GM23338 (cell line): ENCODE measurements at regions not wholly inside any gene's neighbourhood (a gene's known extent, or its start where the extent isn't known, plus 50 kb on each side); places are given as distances from the start of the nearest gene placed in this dataset.

ENCODE experiments used
- ATAC-seq: fragments of 200-7000 bp; cut with Tn5 transposase; 3 replicates; pipeline ENCODE4 v1.9.1; 2020
- DNase-seq: peaks from one replicate; pipeline ENCODE4 v3.0.0-alpha.2; 2015; ENCODE audit warnings: low spot score
- H2AFZ ChIP-seq: fragments of 200-600 bp; sonication (generic); 2 replicates; pipeline ENCODE4 v1.8.0; 2016; ENCODE audit warnings: antibody characterized with exemption, mild to moderate bottlenecking, moderate library complexity
- H3F3A ChIP-seq: fragments of 200-600 bp; sonication (generic); replicated peaks from 2 replicates; pipeline ENCODE4 v1.8.0; 2017; ENCODE audit warnings: antibody characterized with exemption, mixed run types, low read depth
- H3K27ac ChIP-seq: fragments of 200-600 bp; sonication (generic); 2 replicates; pipeline ENCODE4 v1.6.1; 2016; ENCODE audit warnings: low read depth
- H3K27me3 ChIP-seq: fragments of 200-600 bp; sonication (generic); 2 replicates; pipeline ENCODE4 v1.8.0; 2016; ENCODE audit warnings: mild to moderate bottlenecking, mixed run types, moderate library complexity; ENCODE audit not compliant: insufficient read depth
- H3K36me3 ChIP-seq: fragments of 200-600 bp; sonication (generic); 2 replicates; pipeline ENCODE4 v1.8.0; 2016; ENCODE audit warnings: mild to moderate bottlenecking; ENCODE audit not compliant: insufficient read depth
- H3K4me1 ChIP-seq: fragments of 200-600 bp; sonication (generic); 2 replicates; pipeline ENCODE4 v1.8.0; 2016; ENCODE audit warnings: mild to moderate bottlenecking, moderate library complexity; ENCODE audit not compliant: insufficient read depth
- H3K4me2 ChIP-seq: fragments of 200-600 bp; sonication (generic); 2 replicates; pipeline ENCODE4 v1.7.1; 2017; ENCODE audit warnings: mixed run types
- H3K4me3 ChIP-seq: fragments of 200-600 bp; sonication (generic); 2 replicates; pipeline ENCODE4 v1.6.1; 2016; ENCODE audit warnings: mixed run types
- H3K79me2 ChIP-seq: fragments of 200-600 bp; sonication (generic); replicated peaks from 2 replicates; pipeline ENCODE4 v1.8.0; 2017; ENCODE audit warnings: mild to moderate bottlenecking; ENCODE audit not compliant: insufficient read depth
- H3K9me2 ChIP-seq: fragments of 200-600 bp; sonication (generic); 2 replicates; pipeline ENCODE4 v1.8.0; 2017; ENCODE audit not compliant: insufficient read depth
- H4K20me1 ChIP-seq: fragments of 200-600 bp; sonication (generic); replicated peaks from 2 replicates; pipeline ENCODE4 v1.8.0; 2017; ENCODE audit warnings: mild to moderate bottlenecking; ENCODE audit not compliant: insufficient read depth
- H3K27ac Mint-ChIP-seq: 2 replicates; pipeline ENCODE4 v1.8.0; 2020; ENCODE audit warnings: inconsistent platforms, mild to moderate bottlenecking, moderate library complexity, mixed read lengths
- H3K27me3 Mint-ChIP-seq: 3 replicates; pipeline ENCODE4 v1.8.0; 2022; ENCODE audit warnings: low read depth, mild to moderate bottlenecking, moderate library complexity, mixed read lengths, inconsistent platforms; ENCODE audit not compliant: insufficient read depth, poor library complexity
- H3K36me3 Mint-ChIP-seq: 3 replicates; pipeline ENCODE4 v1.8.0; 2021; ENCODE audit warnings: low read depth, mild to moderate bottlenecking, inconsistent platforms, moderate library complexity, mixed read lengths
- H3K4me1 Mint-ChIP-seq: 3 replicates; pipeline ENCODE4 v1.8.0; 2020; ENCODE audit warnings: mild to moderate bottlenecking, inconsistent platforms, mixed read lengths
- H3K4me3 Mint-ChIP-seq: 3 replicates; pipeline ENCODE4 v1.8.0; 2021; ENCODE audit warnings: moderate library complexity, mild to moderate bottlenecking, inconsistent platforms, mixed read lengths
- H3K9me3 Mint-ChIP-seq: 3 replicates; pipeline ENCODE4 v1.8.0; 2020; ENCODE audit warnings: moderate library complexity, mild to moderate bottlenecking, inconsistent platforms, mixed read lengths
- CTCF ChIP-seq, 2 experiments: fragments of 200-600 bp in 1 of 2; sonication (generic) in 1 of 2; conservative IDR thresholded peaks; 2 replicates each; pipeline versions ENCODE4 v1.5.1 to v1.6.1; 2016 to 2017; ENCODE audit warnings: antibody characterized with exemption in 2 of 2, low read depth in 2 of 2, mild to moderate bottlenecking in 2 of 2, moderate library complexity in 1 of 2
- EZH2 ChIP-seq: fragments of 200-600 bp; sonication (generic); IDR thresholded peaks from one replicate; pipeline ENCODE4 v1.8.0; 2017; ENCODE audit warnings: antibody characterized with exemption, mild to moderate bottlenecking, low read depth; ENCODE audit not compliant: unreplicated experiment
- EZH2phosphoT487 ChIP-seq: fragments of 200-600 bp; sonication (generic); IDR thresholded peaks from one replicate; pipeline ENCODE4 v1.8.1; 2018; ENCODE audit warnings: antibody characterized with exemption; ENCODE audit not compliant: unreplicated experiment
- JUNB ChIP-seq: IDR thresholded peaks from one replicate; pipeline ENCODE4 v1.6.1; 2016; ENCODE audit warnings: antibody characterized with exemption; ENCODE audit not compliant: unreplicated experiment
- ZNF114 ChIP-seq: fragments of 250-450 bp; sonication (Bioruptor Pico); IDR thresholded peaks from 2 replicates; pipeline ENCODE4 v1.5.0; 2020; ENCODE audit warnings: mild to moderate bottlenecking, moderate library complexity
- ZNF462 ChIP-seq: fragments of 250-450 bp; sonication (Bioruptor Pico); IDR thresholded peaks from 2 replicates; pipeline ENCODE4 v1.5.0; 2020; ENCODE audit warnings: mild to moderate bottlenecking, moderate library complexity

GRCh38 chr2:34985474-34985873 is 1370.1 kb upstream of the CRIM1 start:
- Histone ChIP-seq H3K4me2 (no peak overlapping the region), H3K27me3 (no peaks in the 10 kb centered on the region), H3F3A (no peaks in the 10 kb centered on the region), H3K4me3 (no peak overlapping the region), H2AFZ (no peak overlapping the region), H3K27ac (no peak overlapping the region), H3K9me2 (no peaks in the 10 kb centered on the region), H3K4me1 (no peaks in the 10 kb centered on the region), H4K20me1 (no peaks in the 10 kb centered on the region), H3K36me3 (no peaks in the 10 kb centered on the region), H3K79me2 (no peaks in the 10 kb centered on the region)
- ATAC-seq (no peak), DNase-seq (no peak)
- H3K9me3 Mint-ChIP-seq: no peaks in the 10 kb centered on the region; the same call in 2 of the 3 replicates
- H3K27ac Mint-ChIP-seq: no peak overlapping the region
- no peaks in the 10 kb centered on the region for H3K36me3 Mint-ChIP-seq
- no peaks in the 10 kb centered on the region for H3K4me1 Mint-ChIP-seq
- no peak overlapping the region for H3K4me3 Mint-ChIP-seq
- TF ChIP-seq ZNF114 (CRISPR knock-in tag) (no peak), CTCF (conservative IDR thresholded peaks at IDR 0.05; ENCODE audit: low read depth in 2 of 2) (no peak), JUNB (no peak), EZH2 (no peak), ZNF462 (CRISPR knock-in tag) (no peak), EZH2phosphoT487 (no peak)
- no peaks in the 10 kb centered on the region for H3K27me3 Mint-ChIP-seq
